Ovary (tissue), 3 donors: ENCODE measurements at regions not wholly inside any gene's neighbourhood (a gene's known extent, or its start where the extent isn't known, plus 50 kb on each side); places are given as distances from the start of the nearest gene placed in this dataset.

Experiments
- CTCF ChIP-seq, 3 donors: fragments of 450-650 bp in 2 of 3; fragments of 200-600 bp in 1 of 3; IDR thresholded peaks; one replicate each; pipeline versions ENCODE4 v1.5.1 to v1.8.0; 2016 to 2022; ENCODE audit warnings: antibody characterized with exemption in 3 of 3, mild to moderate bottlenecking in 1 of 3
- EP300 ChIP-seq: sonication (generic); formaldehyde crosslinking; IDR thresholded peaks from one replicate; pipeline ENCODE4 v1.6.1; 2017; ENCODE audit warnings: antibody characterized with exemption
- POLR2A ChIP-seq: fragments of 450-650 bp; IDR thresholded peaks from one replicate; pipeline ENCODE4 v1.6.1; 2017; ENCODE audit warnings: antibody characterized with exemption, mild to moderate bottlenecking, moderate library complexity
- donor health status: DM: no; HTN: no; CAD: no.

GRCh38 chr13:36513266-36513665 lies 81.0 kb downstream of the CCNA1 start:
- TF ChIP-seq CTCF (IDR thresholded peaks at IDR 0.05) (no peak), POLR2A (no peak), EP300 (no peak)
